NCI-H526 treated with DMSO at 0.1 percent for 48 hours (cell line): ENCODE measurements at regions not wholly inside any gene's neighbourhood (a gene's known extent, or its start where the extent isn't known, plus 50 kb on each side); places are given as distances from the start of the nearest gene placed in this dataset.
"Not testable (repeated sequence)": the region's sequence is repeated elsewhere in the genome, so short reads cannot be mapped to it uniquely, and the experiment has no call there.

Source experiments
- DNase-seq: peaks from one replicate; lab custom pipeline; 2025; lab: John Stamatoyannopoulos, UW

DNA sequence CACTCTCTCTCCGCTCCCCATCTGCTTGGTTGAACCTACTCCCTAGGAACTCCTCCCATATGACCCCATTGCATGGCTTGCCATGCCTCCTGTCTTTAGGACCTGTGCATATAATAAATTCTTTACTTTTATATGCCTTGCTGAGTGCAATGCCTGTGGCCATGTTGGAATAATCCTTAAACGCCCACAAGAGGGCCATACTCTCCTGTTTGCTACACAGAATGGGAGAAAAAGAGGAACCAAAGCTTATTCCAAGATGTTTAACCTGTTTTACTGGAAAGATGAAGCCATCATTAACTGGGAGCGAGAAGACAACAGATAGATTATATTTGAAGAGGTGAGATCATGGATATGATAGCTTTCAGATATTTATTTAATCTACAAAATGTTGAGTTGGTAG lies 1097.8 kb downstream of the NAALADL2 start:
- no peak for DNase-seq

DNA sequence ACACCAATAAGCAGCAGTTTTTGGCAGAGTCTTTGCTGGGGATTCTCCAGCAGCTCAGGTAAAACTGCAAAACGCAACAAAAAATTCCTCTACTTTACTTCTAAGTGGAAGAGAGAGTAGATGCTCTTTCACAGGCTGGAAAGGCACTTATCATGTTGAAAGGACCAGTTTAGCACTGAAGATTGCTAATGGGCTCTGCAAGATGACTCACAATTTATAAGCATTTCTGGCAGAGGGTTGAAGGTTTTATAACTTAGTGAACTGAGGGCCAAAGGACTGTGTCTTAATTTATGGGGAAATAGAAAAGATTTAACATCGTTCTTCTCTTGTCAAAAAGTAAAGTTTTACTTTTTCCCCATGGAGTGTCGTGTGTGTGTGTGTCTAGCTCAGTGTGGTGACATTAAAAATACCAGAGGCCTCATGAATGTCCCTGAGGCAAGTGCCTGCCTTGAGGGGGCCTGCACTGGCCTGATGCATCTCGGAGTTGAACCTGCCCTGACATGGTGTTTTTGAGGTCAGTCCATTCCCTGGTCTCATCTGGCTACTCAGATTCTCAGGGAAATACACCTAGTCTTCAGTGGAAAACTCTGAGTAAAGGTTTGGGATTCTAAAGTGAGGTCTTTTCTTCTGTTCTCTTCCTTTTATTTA lies 1092.0 kb downstream of the NAALADL2 start:
- no peak for DNase-seq

DNA sequence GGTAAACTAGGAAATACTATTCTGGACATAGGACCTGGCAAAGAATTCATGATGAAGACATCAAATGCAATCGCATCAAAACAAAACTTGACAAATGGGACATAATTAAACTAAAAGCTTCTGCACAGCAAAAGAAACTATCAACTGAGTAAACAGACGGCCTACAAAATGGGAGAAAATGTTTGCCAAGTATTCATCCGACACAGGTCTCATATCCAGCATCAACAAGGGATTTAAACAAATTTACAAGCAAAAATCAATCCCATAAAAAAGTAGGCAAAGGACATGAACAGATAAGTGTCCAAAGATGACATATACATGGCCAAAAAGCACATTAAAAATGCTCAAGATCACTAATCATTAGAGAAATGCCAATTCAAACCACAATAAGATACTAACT lies 1088.9 kb downstream of the NAALADL2 start:
- no peak for DNase-seq

DNA sequence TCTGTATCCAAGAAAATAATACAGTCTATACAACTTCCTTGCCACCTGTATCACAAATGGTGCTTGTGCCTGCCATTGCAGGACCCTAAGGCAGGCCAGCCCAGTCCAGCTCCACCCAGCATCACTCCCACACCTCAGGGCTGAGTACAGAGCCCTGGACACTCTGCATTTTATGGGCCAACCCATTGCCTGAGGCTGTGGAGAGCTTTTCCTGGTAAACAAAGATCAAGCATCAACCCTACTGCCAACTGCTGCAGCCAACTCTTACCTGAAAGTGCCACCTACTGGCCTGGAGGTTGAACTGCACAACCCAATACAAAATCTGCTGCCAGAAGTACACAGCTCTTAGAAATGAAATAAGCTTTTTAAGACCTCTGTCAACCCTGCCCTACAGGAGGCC lies 1082.2 kb downstream of the NAALADL2 start:
- no peak for DNase-seq

DNA sequence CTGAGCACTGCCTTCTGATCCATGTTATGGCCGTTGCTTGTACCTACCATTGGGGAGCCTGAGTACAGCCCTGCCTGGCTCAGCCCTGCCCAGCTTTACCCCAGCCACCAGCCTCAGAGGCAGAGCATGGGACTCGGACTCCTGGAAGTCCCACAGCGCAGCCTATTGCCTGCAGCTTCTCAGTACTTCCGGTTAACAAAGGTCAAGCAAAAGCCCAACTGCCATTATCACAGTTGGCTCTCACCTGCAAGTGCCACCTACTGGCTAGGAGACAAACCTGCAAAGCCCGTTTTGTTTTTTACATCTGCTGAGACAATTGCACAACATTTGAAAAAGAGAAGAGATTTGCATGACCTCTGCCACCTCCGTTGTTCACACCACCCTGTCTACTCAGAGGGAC lies 1081.7 kb downstream of the NAALADL2 start:
- DNase-seq: no peak

DNA sequence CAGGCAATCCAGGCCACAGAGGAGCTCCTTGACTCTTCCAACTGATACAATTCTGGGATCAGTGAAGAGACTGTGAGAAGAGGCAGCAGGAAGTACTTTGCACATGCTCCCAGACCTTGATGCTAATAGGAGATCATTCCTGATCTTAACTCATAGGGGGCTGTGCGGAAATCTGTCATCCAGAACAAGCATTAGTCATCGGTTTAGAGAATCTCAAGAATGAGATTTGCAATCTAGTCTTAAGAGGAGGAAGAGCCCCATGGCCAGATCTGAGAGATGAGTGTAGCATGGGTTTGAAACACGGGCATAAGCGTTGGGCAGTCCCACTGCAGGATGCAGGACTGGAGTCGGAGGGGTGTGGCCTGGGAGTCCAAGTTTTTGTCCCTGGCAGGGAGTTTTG lies 1081.1 kb downstream of the NAALADL2 start:
- no peak for DNase-seq

- DNase-seq: not testable (repeated sequence)
Observed at GRCh38 chr3:175937367-175937766, 1078.2 kb downstream of the NAALADL2 start.

- DNase-seq: no peak
Observed at GRCh38 chr3:175932586-175932985, 1073.5 kb downstream of the NAALADL2 start.

- DNase-seq: no peak
Observed at GRCh38 chr3:175919133-175919532, 1060.0 kb downstream of the NAALADL2 start.

DNA sequence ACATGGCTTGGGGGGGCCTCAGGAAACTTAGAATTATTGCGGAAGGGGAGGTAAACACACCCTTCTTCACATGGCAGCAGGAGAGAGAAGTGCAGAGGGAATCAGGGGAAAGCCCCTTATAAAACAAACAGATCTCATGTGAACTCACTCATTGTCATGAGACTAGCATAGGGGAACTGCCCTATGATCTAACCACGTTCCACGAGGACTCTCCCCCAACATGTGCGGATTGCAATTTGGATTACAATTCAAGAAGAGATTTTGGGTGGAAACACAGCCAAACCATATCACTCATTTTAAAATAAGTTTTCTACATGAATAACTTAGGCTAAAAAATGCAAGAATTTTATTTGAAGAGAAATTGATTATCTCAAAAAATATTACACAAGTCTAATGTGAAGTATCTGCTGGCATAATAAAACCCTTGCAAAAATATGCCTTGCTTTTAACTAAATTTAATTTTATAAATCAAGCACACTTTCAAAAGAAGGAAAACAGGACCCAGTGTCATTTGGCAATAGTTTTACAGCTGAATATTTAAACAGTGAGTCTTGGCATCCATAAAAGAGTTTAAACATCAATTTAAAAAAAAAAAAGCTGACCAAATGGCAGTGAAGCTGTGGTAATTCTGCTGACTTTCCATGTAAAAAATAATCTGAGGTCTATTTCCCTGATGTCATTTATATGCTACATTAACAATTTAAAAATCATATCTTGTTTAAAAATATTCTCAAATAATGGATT lies 1057.2 kb downstream of the NAALADL2 start:
- no peak for DNase-seq

GRCh38 chr3:175914785-175915184 lies 1055.7 kb downstream of the NAALADL2 start:
- DNase-seq: no peak

GRCh38 chr3:175913286-175913685 lies 1054.2 kb downstream of the NAALADL2 start:
- no peak for DNase-seq

- no peak for DNase-seq
Observed at GRCh38 chr3:175911937-175912336, 1052.8 kb downstream of the NAALADL2 start.

GRCh38 chr3:175902226-175902625 lies 1043.1 kb downstream of the NAALADL2 start:
- DNase-seq: no peak

DNA sequence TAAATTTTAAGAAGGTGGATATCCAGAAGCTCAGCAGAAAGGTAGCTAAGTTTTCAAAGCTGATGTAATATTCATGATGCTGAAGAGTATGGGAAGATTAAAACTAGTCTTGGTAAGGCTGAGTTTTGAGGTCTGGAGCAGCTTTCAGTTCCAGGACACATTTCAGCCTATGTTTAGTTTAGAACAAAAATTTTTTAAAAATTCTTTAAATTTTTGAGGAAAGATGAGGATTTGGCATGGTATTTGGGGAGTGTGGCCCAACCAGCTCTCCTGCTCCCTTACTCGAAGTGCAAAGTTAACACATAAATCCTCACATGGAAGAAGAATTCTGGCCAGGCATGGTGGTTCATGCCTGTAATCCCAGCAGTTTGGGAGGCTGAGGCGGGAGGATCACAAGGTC lies 1039.1 kb downstream of the NAALADL2 start:
- DNase-seq: no peak

DNA sequence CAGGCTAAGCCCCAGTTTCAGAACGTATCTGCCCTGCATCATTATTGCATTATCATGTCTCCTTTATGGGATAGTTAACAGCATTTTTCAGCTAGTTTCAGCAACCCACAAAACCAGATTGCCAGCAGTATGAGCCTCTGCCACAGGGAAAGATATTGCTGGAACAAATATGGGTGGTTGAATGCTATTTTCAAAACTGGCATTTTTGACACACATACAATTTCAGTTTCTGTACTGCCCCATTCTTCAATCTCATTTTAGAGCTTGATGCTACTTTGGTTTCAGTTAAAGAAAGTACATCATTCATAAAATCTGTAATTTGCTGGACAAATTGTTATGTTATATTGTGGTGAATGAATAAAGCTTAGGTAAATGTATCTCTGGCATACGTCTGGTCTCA lies 1037.5 kb downstream of the NAALADL2 start:
- DNase-seq: no peak

GRCh38 chr3:175895731-175896130 lies 1036.6 kb downstream of the NAALADL2 start:
- DNase-seq: no peak

DNA sequence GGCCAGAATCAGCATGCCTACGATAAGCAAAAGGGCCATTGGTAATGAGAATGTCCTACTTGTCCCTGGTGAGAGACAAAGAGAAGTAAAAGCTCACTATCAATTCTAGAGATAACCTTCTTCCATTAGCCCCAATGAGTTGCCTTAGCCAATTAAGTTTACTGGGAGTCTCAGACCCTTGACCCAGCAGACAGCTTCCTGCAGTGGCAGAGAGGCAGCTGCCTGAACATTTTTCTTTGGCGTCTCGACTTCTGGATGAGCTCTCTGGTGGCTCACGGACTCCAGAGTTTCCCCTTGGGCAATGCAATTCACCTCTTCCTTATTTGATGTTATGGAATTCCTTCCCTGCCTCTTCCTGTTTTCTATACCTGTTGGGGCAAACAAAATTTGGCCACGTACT lies 1034.4 kb downstream of the NAALADL2 start:
- no peak for DNase-seq

DNA sequence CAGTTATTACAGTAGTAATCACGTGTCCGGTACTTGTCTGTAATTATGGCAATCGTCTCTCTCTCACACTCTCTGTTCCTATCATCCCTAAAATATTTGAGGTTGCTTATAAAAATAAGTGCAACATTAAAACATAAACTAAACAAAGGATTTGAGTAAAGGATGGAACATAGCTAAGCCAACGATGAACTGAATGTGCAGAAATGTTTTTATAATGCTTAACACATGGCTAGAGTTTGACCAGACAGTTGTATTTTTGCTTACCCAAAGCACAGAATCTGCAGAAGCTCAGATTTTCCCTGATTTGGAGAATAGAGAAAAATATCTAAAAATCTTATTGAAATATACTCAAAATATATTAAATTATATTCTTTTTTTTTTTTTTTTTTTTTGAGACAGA lies 1030.9 kb downstream of the NAALADL2 start:
- no peak for DNase-seq

GRCh38 chr3:175885231-175885766 lies 1026.2 kb downstream of the NAALADL2 start:
- no peak for DNase-seq

DNA sequence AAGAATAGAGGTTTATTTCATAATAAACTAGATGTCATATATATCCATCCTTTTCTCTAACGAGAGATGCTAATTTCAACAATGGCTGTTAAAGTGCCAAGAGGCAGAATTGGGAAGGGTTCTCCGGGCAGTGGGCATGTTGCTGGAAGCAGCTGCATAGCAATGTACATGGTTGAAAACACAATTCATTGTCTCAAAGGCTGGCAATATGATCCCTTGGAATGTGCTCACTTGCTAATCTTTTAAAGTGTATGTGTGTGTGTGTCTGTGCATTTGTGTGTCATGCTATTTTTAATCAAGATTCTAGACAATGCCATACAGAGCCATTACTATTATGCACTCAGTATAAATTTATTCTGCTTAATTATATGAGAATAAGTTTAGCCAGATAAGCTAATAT lies 1020.3 kb downstream of the NAALADL2 start:
- no peak for DNase-seq

DNA sequence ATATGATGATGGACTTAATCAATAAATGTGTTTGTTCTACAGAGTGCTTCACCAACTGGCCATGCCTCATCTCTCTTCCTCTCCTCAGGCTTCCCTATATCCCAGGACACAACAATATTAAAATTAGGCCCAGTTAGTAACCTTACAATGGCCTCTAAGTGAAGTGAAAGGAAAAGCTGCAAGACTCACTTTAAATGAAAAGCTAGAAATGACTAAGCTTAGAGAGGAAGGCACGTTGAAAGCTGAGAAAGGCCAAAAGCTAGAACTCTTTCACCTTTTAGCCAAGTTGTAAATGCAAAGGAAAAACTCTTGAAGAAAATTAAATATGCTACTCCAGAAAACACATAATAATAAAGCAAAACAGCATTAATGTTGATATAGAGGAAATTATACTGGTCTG lies 1010.3 kb downstream of the NAALADL2 start:
- peak; percentile 28 for DNase-seq

DNA sequence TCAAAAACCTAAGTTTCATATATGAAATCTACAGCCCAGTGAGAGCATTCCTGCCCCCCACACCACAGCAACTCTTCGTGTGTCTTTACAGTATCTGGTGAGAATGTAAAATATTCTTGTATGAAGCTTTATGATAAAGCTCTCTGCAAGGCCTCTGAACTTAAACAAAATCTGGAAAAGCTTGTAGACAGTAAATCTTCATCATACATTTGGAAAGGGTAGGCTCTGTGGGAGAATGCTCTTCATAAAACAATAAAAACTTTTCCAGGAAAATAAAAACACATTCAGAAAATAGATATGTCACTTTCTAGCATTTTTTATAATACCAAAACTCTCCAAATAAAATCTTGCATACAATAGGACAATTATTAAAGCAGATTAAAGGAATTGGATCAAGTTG lies 1009.5 kb downstream of the NAALADL2 start:
- no peak for DNase-seq

DNA sequence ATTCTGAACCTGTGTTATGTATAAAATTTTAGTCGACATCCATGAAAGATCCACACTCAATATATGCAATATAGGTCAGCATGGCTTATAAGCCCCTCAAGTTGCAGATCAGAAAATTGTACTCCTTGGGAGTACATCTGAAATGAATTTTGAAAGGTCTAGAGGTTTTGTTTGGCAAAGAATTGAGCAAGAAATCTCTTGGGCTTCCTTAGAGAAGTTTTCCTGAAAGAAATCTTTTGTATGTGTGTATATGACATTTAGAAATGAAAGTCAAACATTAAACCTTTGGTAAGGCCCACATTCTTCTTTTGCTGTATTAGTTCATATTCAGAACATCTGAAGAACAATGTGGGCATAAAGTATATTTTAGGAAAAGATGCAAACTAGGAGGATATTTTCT lies 1006.6 kb downstream of the NAALADL2 start:
- no peak for DNase-seq
